B cell (primary cell): ENCODE measurements at regions not wholly inside any gene's neighbourhood (a gene's known extent, or its start where the extent isn't known, plus 50 kb on each side); places are given as distances from the start of the nearest gene placed in this dataset.

Source experiments
- CTCF ChIP-seq: fragments of 200-600 bp; IDR thresholded peaks from one replicate; pipeline ENCODE4 v1.8.0; 2022; ENCODE audit warnings: antibody characterized with exemption, mild to moderate bottlenecking
- EZH2 ChIP-seq: IDR thresholded peaks from 2 replicates; pipeline ENCODE4 v1.6.1; 2012; ENCODE audit warnings: borderline replicate concordance, low read depth, mild to moderate bottlenecking, moderate library complexity, low read length; ENCODE audit not compliant: insufficient read depth, poor library complexity, severe bottlenecking

- TF ChIP-seq EZH2 (no peak), CTCF (no peak)
Observed at GRCh38 chr5:82794876-82795275, 282.3 kb downstream of the TMEM167A start.
